ENCODE measurements at regions not wholly inside any gene's neighbourhood (a gene's known extent, or its start where the extent isn't known, plus 50 kb on each side); places are given as distances from the start of the nearest gene placed in this dataset.

GRCh38 chr6:1125297-1125696, 186.6 kb upstream of the FOXQ1 start:
- no peak for TF ChIP-seq POLR2A (IDR thresholded peaks at IDR 0.05)
- TF ChIP-seq CTCF (IDR thresholded peaks at IDR 0.05): no peak

Measured in esophagus squamous epithelium (tissue), 4 donors.